C4-2B (cell line): ENCODE measurements at regions not wholly inside any gene's neighbourhood (a gene's known extent, or its start where the extent isn't known, plus 50 kb on each side); places are given as distances from the start of the nearest gene placed in this dataset.

Source experiments
- CTCF ChIP-seq: fragments of 450-650 bp; conservative IDR thresholded peaks from 2 replicates; pipeline ENCODE4 v1.5.1; 2017; ENCODE audit warnings: mild to moderate bottlenecking
- ZFX ChIP-seq: fragments of 450-650 bp; IDR thresholded peaks from 2 replicates; pipeline ENCODE4 v1.6.1; 2017

- TF ChIP-seq CTCF (no peak), ZFX (no peak)
These were observed 157.5 kb downstream of the UNC5CL start for GRCh38 chr6:40881501-40881900.
